HG03432 (cell line): ENCODE measurements at regions not wholly inside any gene's neighbourhood (a gene's known extent, or its start where the extent isn't known, plus 50 kb on each side); places are given as distances from the start of the nearest gene placed in this dataset.
A peak's percentile ranks its signal among the peaks of the same experiment; 100 is the strongest.
"Not testable (repeated sequence)": the region's sequence is repeated elsewhere in the genome, so short reads cannot be mapped to it uniquely, and the experiment has no call there.

Experiments used
- ATAC-seq: cut with Tn5 transposase; IDR thresholded peaks from one replicate; pipeline ENCODE4 v1.9.1; 2021; ENCODE audit warnings: mild to moderate bottlenecking, moderate library complexity; ENCODE audit not compliant: unreplicated experiment

GRCh38 chr4:79850626-79851025 lies 222.4 kb downstream of the ANTXR2 start:
- no peak for ATAC-seq

GRCh38 chr4:79848329-79848728 lies 224.7 kb downstream of the ANTXR2 start:
- no peak for ATAC-seq

- ATAC-seq: no peak
Measured at GRCh38 chr4:79847411-79847810, 225.6 kb downstream of the ANTXR2 start.

- ATAC-seq: no peak
Measured at GRCh38 chr4:79842162-79842561, 230.9 kb downstream of the ANTXR2 start.

- ATAC-seq: no peak
Measured at GRCh38 chr4:79833857-79834256, 239.2 kb downstream of the ANTXR2 start.

GRCh38 chr4:79831701-79832514 lies 241.1 kb downstream of the ANTXR2 start:
- no peak for ATAC-seq

GRCh38 chr4:79831119-79831528 lies 241.9 kb downstream of the ANTXR2 start:
- ATAC-seq: no peak

GRCh38 chr4:79827283-79827682 lies 245.7 kb downstream of the ANTXR2 start:
- no peak for ATAC-seq

GRCh38 chr4:79823148-79823763 lies 249.8 kb downstream of the ANTXR2 start:
- no peak for ATAC-seq

GRCh38 chr4:79820427-79820826 lies 252.6 kb downstream of the ANTXR2 start:
- peak; percentile 61 for ATAC-seq

- ATAC-seq: not testable (repeated sequence)
Measured at GRCh38 chr4:79807933-79808332, 265.1 kb downstream of the ANTXR2 start.

- no peak for ATAC-seq
Measured at GRCh38 chr4:79798047-79798446, 275.0 kb downstream of the ANTXR2 start.

- no peak for ATAC-seq
Measured at GRCh38 chr4:79796948-79797347, 276.1 kb downstream of the ANTXR2 start.

GRCh38 chr4:79788884-79789283 lies 284.1 kb downstream of the ANTXR2 start:
- ATAC-seq: no peak

- ATAC-seq: no peak
Measured at GRCh38 chr4:79780129-79780528, 292.9 kb downstream of the ANTXR2 start.

- ATAC-seq: no peak
Measured at GRCh38 chr4:79772510-79772909, 300.5 kb downstream of the ANTXR2 start.

GRCh38 chr4:79764120-79764519 lies 308.9 kb downstream of the ANTXR2 start:
- ATAC-seq: no peak

- ATAC-seq: no peak
Measured at GRCh38 chr4:79763486-79764075, 309.4 kb downstream of the ANTXR2 start.

- peak; percentile 72 for ATAC-seq
Measured at GRCh38 chr4:79759793-79760192, 313.2 kb downstream of the ANTXR2 start.

- no peak for ATAC-seq
Measured at GRCh38 chr4:79757600-79757999, 315.4 kb downstream of the ANTXR2 start.

- ATAC-seq: no peak
Measured at GRCh38 chr4:79756140-79756895, 316.7 kb downstream of the ANTXR2 start.
